HepG2 (cell line): ENCODE measurements at regions not wholly inside any gene's neighbourhood (a gene's known extent, or its start where the extent isn't known, plus 50 kb on each side); places are given as distances from the start of the nearest gene placed in this dataset.
"Not testable (repeated sequence)": the region's sequence is repeated elsewhere in the genome, so short reads cannot be mapped to it uniquely, and the experiment has no call there.

Experiments used
- ATAC-seq: fragments of 200-7000 bp; cut with Tn5 transposase; 3 replicates; pipeline ENCODE4 v1.9.1; 2020; ENCODE audit warnings: mild to moderate bottlenecking, moderate library complexity
- BruUV-seq: library from RNA; stranded (reverse); fragments of 400-500 nt; replicated peaks from 2 replicates; lab custom pipeline; 2021; lab: Mats Ljungman, UMichigan
- CTCF ChIA-PET: fragments of 300-600 bp; formaldehyde crosslinking; extraction: SDS; loops from one replicate; lab custom pipeline; 2021; ENCODE audit warnings: low total read pairs, inconsistent platforms, low intra/inter-chr PET ratio; lab: Yijun Ruan, JAX
- POLR2A ChIA-PET: fragments of 350-600 bp; sonication (Branson Sonifier 250); formaldehyde crosslinking; loops from one replicate; lab custom pipeline; 2020; ENCODE audit warnings: antibody characterized with exemption, inconsistent platforms; lab: Yijun Ruan, JAX
- DNase-seq: peaks from one replicate; pipeline ENCODE4 v3.0.0-alpha.2; 2015; ENCODE audit warnings: low spot score
- FAIRE-seq: peaks from 3 replicates; lab custom pipeline; 2011; peaks lifted over from hg19 to GRCh38; lab: Jason Lieb, UNC
- H2AFZ ChIP-seq: one replicate; pipeline ENCODE4 v1.6.1; 2011; ENCODE audit warnings: low read length, inconsistent platforms
- H3K27ac ChIP-seq: fragments of 300-600 bp; 3 replicates; pipeline ENCODE4 v1.8.0; 2011; ENCODE audit warnings: mixed run types, mild to moderate bottlenecking, mixed read lengths, low read length, inconsistent platforms; ENCODE audit not compliant: insufficient read depth; ENCODE audit errors: extremely low read length
- H3K27me3 ChIP-seq, 2 experiments: fragments of 200-600 bp in 1 of 2; 2 replicates in 1 of 2; 3 replicates in 1 of 2; pipeline versions ENCODE4 v1.6.0 to v1.8.0; 2011; ENCODE audit warnings: low read length in 2 of 2, mild to moderate bottlenecking in 2 of 2, moderate library complexity in 2 of 2, inconsistent platforms in 1 of 2; ENCODE audit not compliant: insufficient read depth in 2 of 2, control insufficient read depth in 1 of 2
- H3K36me3 ChIP-seq, 2 experiments: fragments of 200-600 bp in 1 of 2; replicated peaks in 1 of 2; 2 replicates in 1 of 2; 3 replicates in 1 of 2; pipeline versions ENCODE4 v1.5.1 to v1.8.0; 2011; ENCODE audit warnings: low read length in 2 of 2, inconsistent platforms in 1 of 2; ENCODE audit not compliant: insufficient read depth in 2 of 2, control insufficient read depth in 1 of 2
- H3K4me1 ChIP-seq: 2 replicates; pipeline ENCODE4 v1.5.1; 2012; ENCODE audit warnings: low read length, inconsistent platforms; ENCODE audit not compliant: insufficient read depth
- H3K4me2 ChIP-seq: 2 replicates; pipeline ENCODE4 v1.6.0; 2011; ENCODE audit warnings: low read depth, low read length, inconsistent platforms
- H3K4me3 ChIP-seq, 3 experiments: fragments of 200-600 bp in 1 of 3; sonication (generic), shearing (Covaris generic) in 1 of 3; replicated peaks in 1 of 3; 2 replicates each; pipeline ENCODE4 v1.5.1; 2011 to 2016; ENCODE audit warnings: low read length in 3 of 3, inconsistent platforms in 2 of 3, low read depth in 2 of 3, mild to moderate bottlenecking in 2 of 3, control low read depth in 1 of 3, mixed read lengths in 1 of 3; ENCODE audit not compliant: insufficient read depth in 1 of 3
- H3K79me2 ChIP-seq: one replicate; pipeline ENCODE4 v1.6.1; 2011; ENCODE audit warnings: low read length, inconsistent platforms; ENCODE audit not compliant: insufficient read depth
- H3K9ac ChIP-seq: 2 replicates; pipeline ENCODE4 v1.6.0; 2011; ENCODE audit warnings: mild to moderate bottlenecking, low read depth, low read length, inconsistent platforms; ENCODE audit not compliant: insufficient read depth
- H3K9me3 ChIP-seq: 2 replicates; pipeline ENCODE4 v1.5.1; 2012; ENCODE audit warnings: mild to moderate bottlenecking, low read length
- H4K20me1 ChIP-seq: 2 replicates; pipeline ENCODE4 v1.6.0; 2011; ENCODE audit warnings: inconsistent platforms, mild to moderate bottlenecking, low read length, moderate library complexity; ENCODE audit not compliant: insufficient read depth
- HOXA3 ChIP-seq: sonication (generic); formaldehyde crosslinking; IDR thresholded peaks from 2 replicates; pipeline ENCODE4 v1.5.0; 2020; ENCODE audit warnings: missing genetic modification reagents
- STAG1 ChIP-seq: sonication (generic); formaldehyde crosslinking; IDR thresholded peaks from 2 replicates; pipeline ENCODE4 v1.4.0; 2020; ENCODE audit warnings: missing genetic modification reagents
- WGBS: methylation state at CpG from one replicate; pipeline ENCODE4 v1.1.6; 2017; ENCODE audit warnings: low lambda C conversion rate; 5-methylcytosine and 5-hydroxymethylcytosine counted together
- in situ Hi-C: cut with HindIII; loops from 2 replicates; pipeline ENCODE4 v1.10.0; 2017; ENCODE audit warnings: low pct_unique_long_range_greater_than_20kb; ENCODE audit not compliant: extremely low pct_ligation_motif_present
- intact Hi-C: fragments of 100-400 bp; cut with micrococcal nuclease; formaldehyde crosslinking; loops from one replicate; pipeline ENCODE4 v1.10.0; 2022; ENCODE audit not compliant: unreplicated experiment
- TF ChIP-seq, protein P1 (sequence below): sonication (generic); formaldehyde crosslinking; IDR thresholded peaks from 2 replicates; pipeline ENCODE4 v1.5.0; 2020; ENCODE audit warnings: mild to moderate bottlenecking, missing genetic modification reagents, moderate library complexity
- TF ChIP-seq, protein P2 (sequence below): sonication (generic); formaldehyde crosslinking; IDR thresholded peaks from 2 replicates; pipeline ENCODE4 v1.4.0; 2020; ENCODE audit warnings: missing genetic modification reagents

DNA sequence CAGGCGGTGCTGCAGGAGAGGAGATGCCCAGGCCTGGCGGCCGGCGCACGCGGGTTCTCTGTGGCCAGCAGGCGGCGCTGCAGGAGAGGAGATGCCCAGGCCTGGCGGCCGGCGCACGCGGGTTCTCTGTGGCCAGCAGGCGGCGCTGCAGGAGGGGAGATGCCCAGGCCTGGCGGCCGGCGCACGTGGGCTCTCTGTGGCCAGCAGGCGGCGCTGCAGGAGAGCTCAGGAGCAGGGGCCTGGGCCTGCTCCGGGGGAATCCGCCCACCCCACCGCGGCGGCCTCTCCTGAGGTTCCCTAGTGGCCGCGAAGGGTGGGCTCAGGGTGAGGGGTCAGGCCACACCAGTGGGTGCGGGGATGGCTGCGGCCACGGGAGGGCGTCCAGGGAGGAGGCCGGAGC lies 75.9 kb downstream of the OR4F16 start:
- H3K9ac ChIP-seq, intact Hi-C loops, H3K4me1 ChIP-seq, H3K27me3 ChIP-seq, CTCF ChIA-PET, H3K27ac ChIP-seq, DNase-seq, H3K9me3 ChIP-seq, POLR2A ChIA-PET, FAIRE-seq, H3K4me2 ChIP-seq, H3K4me3 ChIP-seq, H2AFZ ChIP-seq, H3K79me2 ChIP-seq, BruUV-seq, in situ Hi-C loops, ATAC-seq, H3K36me3 ChIP-seq, H4K20me1 ChIP-seq: not testable (repeated sequence)
- no CpG with 5 or more reads among the region's 33 CpGs for WGBS
- TF ChIP-seq HOXA3 (CRISPR knock-in tag) = 0 out of 2 replicates have a peak, but pooled peaks have one; percentile 12
- TF ChIP-seq, protein P1, sequence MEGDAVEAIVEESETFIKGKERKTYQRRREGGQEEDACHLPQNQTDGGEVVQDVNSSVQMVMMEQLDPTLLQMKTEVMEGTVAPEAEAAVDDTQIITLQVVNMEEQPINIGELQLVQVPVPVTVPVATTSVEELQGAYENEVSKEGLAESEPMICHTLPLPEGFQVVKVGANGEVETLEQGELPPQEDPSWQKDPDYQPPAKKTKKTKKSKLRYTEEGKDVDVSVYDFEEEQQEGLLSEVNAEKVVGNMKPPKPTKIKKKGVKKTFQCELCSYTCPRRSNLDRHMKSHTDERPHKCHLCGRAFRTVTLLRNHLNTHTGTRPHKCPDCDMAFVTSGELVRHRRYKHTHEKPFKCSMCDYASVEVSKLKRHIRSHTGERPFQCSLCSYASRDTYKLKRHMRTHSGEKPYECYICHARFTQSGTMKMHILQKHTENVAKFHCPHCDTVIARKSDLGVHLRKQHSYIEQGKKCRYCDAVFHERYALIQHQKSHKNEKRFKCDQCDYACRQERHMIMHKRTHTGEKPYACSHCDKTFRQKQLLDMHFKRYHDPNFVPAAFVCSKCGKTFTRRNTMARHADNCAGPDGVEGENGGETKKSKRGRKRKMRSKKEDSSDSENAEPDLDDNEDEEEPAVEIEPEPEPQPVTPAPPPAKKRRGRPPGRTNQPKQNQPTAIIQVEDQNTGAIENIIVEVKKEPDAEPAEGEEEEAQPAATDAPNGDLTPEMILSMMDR (CRISPR knock-in tag) = 0 out of 2 replicates have a peak, but pooled peaks have one; percentile 5
- 0 out of 2 replicates have a peak, but pooled peaks have one; percentile 19 for TF ChIP-seq STAG1
- TF ChIP-seq, protein P2, sequence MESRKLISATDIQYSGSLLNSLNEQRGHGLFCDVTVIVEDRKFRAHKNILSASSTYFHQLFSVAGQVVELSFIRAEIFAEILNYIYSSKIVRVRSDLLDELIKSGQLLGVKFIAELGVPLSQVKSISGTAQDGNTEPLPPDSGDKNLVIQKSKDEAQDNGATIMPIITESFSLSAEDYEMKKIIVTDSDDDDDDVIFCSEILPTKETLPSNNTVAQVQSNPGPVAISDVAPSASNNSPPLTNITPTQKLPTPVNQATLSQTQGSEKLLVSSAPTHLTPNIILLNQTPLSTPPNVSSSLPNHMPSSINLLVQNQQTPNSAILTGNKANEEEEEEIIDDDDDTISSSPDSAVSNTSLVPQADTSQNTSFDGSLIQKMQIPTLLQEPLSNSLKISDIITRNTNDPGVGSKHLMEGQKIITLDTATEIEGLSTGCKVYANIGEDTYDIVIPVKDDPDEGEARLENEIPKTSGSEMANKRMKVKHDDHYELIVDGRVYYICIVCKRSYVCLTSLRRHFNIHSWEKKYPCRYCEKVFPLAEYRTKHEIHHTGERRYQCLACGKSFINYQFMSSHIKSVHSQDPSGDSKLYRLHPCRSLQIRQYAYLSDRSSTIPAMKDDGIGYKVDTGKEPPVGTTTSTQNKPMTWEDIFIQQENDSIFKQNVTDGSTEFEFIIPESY (CRISPR knock-in tag) = peak; percentile 99

DNA sequence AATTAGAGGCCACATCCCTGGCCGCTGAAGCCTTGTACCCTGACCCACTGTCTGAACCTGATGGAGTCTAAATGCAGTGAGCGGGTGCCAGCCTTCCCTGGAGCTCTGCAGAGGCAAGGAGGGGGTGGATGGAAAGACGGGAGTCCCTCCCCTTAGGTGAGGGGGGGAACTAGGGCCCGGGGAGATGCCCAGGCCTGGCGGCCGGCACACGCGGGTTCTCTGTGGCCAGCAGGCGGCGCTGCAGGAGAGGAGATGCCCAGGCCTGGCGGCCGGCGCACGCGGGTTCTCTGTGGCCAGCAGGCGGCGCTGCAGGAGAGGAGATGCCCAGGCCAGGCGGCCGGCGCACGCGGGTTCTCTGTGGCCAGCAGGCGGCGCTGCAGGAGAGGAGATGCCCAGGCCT lies 77.3 kb downstream of the OR4F16 start:
- H3K27ac ChIP-seq, H3K9me3 ChIP-seq, in situ Hi-C loops, H3K4me2 ChIP-seq, H3K27me3 ChIP-seq, FAIRE-seq, ATAC-seq, H3K79me2 ChIP-seq, intact Hi-C loops, POLR2A ChIA-PET, H4K20me1 ChIP-seq, H3K9ac ChIP-seq, H3K4me3 ChIP-seq, DNase-seq, H3K4me1 ChIP-seq, BruUV-seq, H3K36me3 ChIP-seq, CTCF ChIA-PET, H2AFZ ChIP-seq: not testable (repeated sequence)
- WGBS = 53% methylated on average over 5 of the region's 24 CpGs
- TF ChIP-seq, protein P2 (CRISPR knock-in tag) = peak; percentile 92
- TF ChIP-seq, protein P1 (CRISPR knock-in tag) = 0 out of 2 replicates have a peak, but pooled peaks have one; percentile 16
